Effector memory CD8-positive, alpha-beta T cell (primary cell): ENCODE measurements at regions not wholly inside any gene's neighbourhood (a gene's known extent, or its start where the extent isn't known, plus 50 kb on each side); places are given as distances from the start of the nearest gene placed in this dataset.

ENCODE experiments used
- ATAC-seq: fragments of 150-1000 bp; cut with Tn5 transposase; replicated peaks from 2 replicates; pipeline ENCODE4 v1.10.0; 2021; ENCODE audit warnings: mild to moderate bottlenecking, moderate library complexity
- DNase-seq, 3 experiments: peaks; one replicate each; pipeline ENCODE4 v3.0.0; 2021
- H3K27ac Mint-ChIP-seq, 2 donors: one replicate each; pipeline ENCODE4 v1.8.0; 2022; ENCODE audit warnings: mild to moderate bottlenecking in 2 of 2, mixed read lengths in 2 of 2, moderate library complexity in 2 of 2
- H3K27me3 Mint-ChIP-seq, 2 donors: one replicate each; pipeline ENCODE4 v1.8.0; 2022; ENCODE audit warnings: mixed read lengths in 2 of 2
- H3K36me3 Mint-ChIP-seq: one replicate; pipeline ENCODE4 v1.8.0; 2022; ENCODE audit warnings: mild to moderate bottlenecking, moderate library complexity, mixed read lengths; ENCODE audit not compliant: insufficient read depth
- H3K4me1 Mint-ChIP-seq, 2 donors: one replicate each; pipeline ENCODE4 v1.8.0; 2022; ENCODE audit warnings: low read depth in 2 of 2, mixed read lengths in 2 of 2
- H3K4me3 Mint-ChIP-seq, 2 donors: one replicate each; pipeline ENCODE4 v1.8.0; 2022; ENCODE audit warnings: mild to moderate bottlenecking in 2 of 2, mixed read lengths in 2 of 2, moderate library complexity in 2 of 2
- H3K9me3 Mint-ChIP-seq, 2 donors: one replicate each; pipeline ENCODE4 v1.8.0; 2022; ENCODE audit warnings: mixed read lengths in 2 of 2

- no peaks in the 10 kb centered on the region for H3K9me3 Mint-ChIP-seq
- peak; percentile 41 for ATAC-seq
Observed at GRCh38 chr1:198056255-198056654, 100.5 kb upstream of the NEK7 start.

GRCh38 chr1:198064181-198064580, 92.6 kb upstream of the NEK7 start:
- Mint-ChIP-seq H3K9me3 (no peaks in the 10 kb centered on the region), H3K27me3 (peaks cover 33 to 38% of the 10 kb centered on the region in 2 donors)
- DNase-seq, result no peak

More at GRCh38 chr1:198056255-198056654, 100.5 kb upstream of the NEK7 start:
- Mint-ChIP-seq H3K36me3 (no peaks in the 10 kb centered on the region), H3K4me3 (no peak overlapping the region), H3K27me3 (peaks cover 5 to 7% of the 10 kb centered on the region in 2 donors), H3K27ac (no peak overlapping the region), H3K4me1 (peaks cover 5 to 7% of the 10 kb centered on the region in 2 donors)
- peak in 1 of 3 experiments; percentile 8 for DNase-seq

GRCh38 chr1:198068285-198068684, 88.5 kb upstream of the NEK7 start:
- Mint-ChIP-seq H3K27ac (no peak overlapping the region), H3K36me3 (no peaks in the 10 kb centered on the region), H3K4me3 (no peak overlapping the region), H3K27me3 (peaks cover 36 to 44% of the 10 kb centered on the region in 2 donors), H3K9me3 (no peaks in the 10 kb centered on the region), H3K4me1 (no peaks in the 10 kb centered on the region)
- ATAC-seq (no peak), DNase-seq (no peak)

More at GRCh38 chr1:198064181-198064580, 92.6 kb upstream of the NEK7 start:
- Mint-ChIP-seq H3K27ac (no peak overlapping the region), H3K4me1 (no peaks in the 10 kb centered on the region), H3K4me3 (no peak overlapping the region), H3K36me3 (no peaks in the 10 kb centered on the region)
- ATAC-seq, result no peak

GRCh38 chr1:198072177-198072576, 84.6 kb upstream of the NEK7 start:
- Mint-ChIP-seq H3K27ac (no peak overlapping the region), H3K4me3 (no peak overlapping the region), H3K4me1 (no peaks in the 10 kb centered on the region), H3K36me3 (no peaks in the 10 kb centered on the region), H3K27me3 (peaks cover 25 to 47% of the 10 kb centered on the region in 2 donors), H3K9me3 (no peaks in the 10 kb centered on the region)
- DNase-seq (no peak), ATAC-seq (no peak)

- Mint-ChIP-seq H3K27me3 (peaks cover 22 to 39% of the 10 kb centered on the region in 2 donors), H3K9me3 (no peaks in the 10 kb centered on the region), H3K4me1 (no peaks in the 10 kb centered on the region), H3K27ac (no peak overlapping the region), H3K4me3 (no peak overlapping the region), H3K36me3 (no peaks in the 10 kb centered on the region)
- DNase-seq, result no peak
- no peak for ATAC-seq
Observed at GRCh38 chr1:198075296-198075695, 81.5 kb upstream of the NEK7 start.

GRCh38 chr1:198079432-198079951, 77.3 kb upstream of the NEK7 start:
- DNase-seq, result no peak
- Mint-ChIP-seq H3K9me3 (no peaks in the 10 kb centered on the region), H3K36me3 (no peaks in the 10 kb centered on the region), H3K4me1 (no peaks in the 10 kb centered on the region), H3K27me3 (peaks cover 8 to 15% of the 10 kb centered on the region in 2 donors), H3K4me3 (no peak overlapping the region), H3K27ac (no peak overlapping the region)
- ATAC-seq, result no peak

GRCh38 chr1:198082576-198082975, 74.2 kb upstream of the NEK7 start:
- no peak overlapping the region for H3K27ac Mint-ChIP-seq
- no peak for ATAC-seq
- DNase-seq, result no peak
- no peaks in the 10 kb centered on the region for H3K4me1 Mint-ChIP-seq
- no peaks in the 10 kb centered on the region for H3K36me3 Mint-ChIP-seq
- no peaks in the 10 kb centered on the region for H3K9me3 Mint-ChIP-seq
- H3K27me3 Mint-ChIP-seq, result peaks cover 9 to 10% of the 10 kb centered on the region in 2 donors
- H3K4me3 Mint-ChIP-seq, result no peak overlapping the region

GRCh38 chr1:198083549-198083948, 73.2 kb upstream of the NEK7 start:
- H3K4me3 Mint-ChIP-seq, result no peak overlapping the region
- H3K36me3 Mint-ChIP-seq, result peaks cover 3% of the 10 kb centered on the region
- peaks cover 9 to 10% of the 10 kb centered on the region in 2 donors for H3K27me3 Mint-ChIP-seq
- H3K27ac Mint-ChIP-seq, result no peak overlapping the region
- H3K9me3 Mint-ChIP-seq, result no peaks in the 10 kb centered on the region
- no peak for ATAC-seq
- no peak for DNase-seq
- H3K4me1 Mint-ChIP-seq, result peaks cover 3 to 4% of the 10 kb centered on the region in 2 donors

- no peak for ATAC-seq
- H3K36me3 Mint-ChIP-seq, result peaks cover 3% of the 10 kb centered on the region
- no peak overlapping the region for H3K27ac Mint-ChIP-seq
- H3K27me3 Mint-ChIP-seq, result peaks cover 9 to 10% of the 10 kb centered on the region in 2 donors
- H3K4me3 Mint-ChIP-seq, result no peak overlapping the region
- peaks cover 3 to 4% of the 10 kb centered on the region in 2 donors for H3K4me1 Mint-ChIP-seq
- no peaks in the 10 kb centered on the region for H3K9me3 Mint-ChIP-seq
- DNase-seq, result no peak
Observed at GRCh38 chr1:198084241-198084908, 72.4 kb upstream of the NEK7 start.

GRCh38 chr1:198086051-198086745, 70.6 kb upstream of the NEK7 start:
- Mint-ChIP-seq H3K27me3 (peaks cover 0 to 4% of the 10 kb centered on the region in 2 donors), H3K9me3 (no peaks in the 10 kb centered on the region), H3K36me3 (peaks cover 3% of the 10 kb centered on the region), H3K27ac (no peak overlapping the region), H3K4me3 (no peak overlapping the region), H3K4me1 (peaks cover 3 to 4% of the 10 kb centered on the region in 2 donors)
- DNase-seq (no peak), ATAC-seq (no peak)

- ATAC-seq, result no peak
- no peak overlapping the region for H3K27ac Mint-ChIP-seq
- H3K27me3 Mint-ChIP-seq, result peaks cover 0 to 4% of the 10 kb centered on the region in 2 donors
- no peaks in the 10 kb centered on the region for H3K9me3 Mint-ChIP-seq
- peaks cover 3 to 4% of the 10 kb centered on the region in 2 donors for H3K4me1 Mint-ChIP-seq
- no peak for DNase-seq
- H3K36me3 Mint-ChIP-seq, result peaks cover 3% of the 10 kb centered on the region
- no peak overlapping the region for H3K4me3 Mint-ChIP-seq
Observed at GRCh38 chr1:198087831-198088230, 69.0 kb upstream of the NEK7 start.

GRCh38 chr1:198088360-198089071, 68.3 kb upstream of the NEK7 start:
- DNase-seq, result peak in 2 of 3 experiments; percentile 12 to 16
- Mint-ChIP-seq H3K4me1 (peaks cover 3 to 4% of the 10 kb centered on the region in 2 donors), H3K27me3 (peaks cover 0 to 4% of the 10 kb centered on the region in 2 donors), H3K27ac (no peak overlapping the region), H3K9me3 (no peaks in the 10 kb centered on the region), H3K36me3 (peaks cover 3% of the 10 kb centered on the region), H3K4me3 (no peak overlapping the region)
- ATAC-seq, result peak; percentile 59

GRCh38 chr1:198096390-198096789, 60.4 kb upstream of the NEK7 start:
- DNase-seq (no peak), ATAC-seq (no peak)
- H3K4me1 Mint-ChIP-seq, result peaks cover 3 to 7% of the 10 kb centered on the region in 2 donors
- no peaks in the 10 kb centered on the region for H3K27me3 Mint-ChIP-seq
- H3K4me3 Mint-ChIP-seq, result no peak overlapping the region
- H3K9me3 Mint-ChIP-seq, result no peaks in the 10 kb centered on the region
- no peak overlapping the region for H3K27ac Mint-ChIP-seq
- H3K36me3 Mint-ChIP-seq, result no peaks in the 10 kb centered on the region
